ENCODE measurements at regions not wholly inside any gene's neighbourhood (a gene's known extent, or its start where the extent isn't known, plus 50 kb on each side); places are given as distances from the start of the nearest gene placed in this dataset.

- Histone ChIP-seq H3K4me1 (ENCODE audit: insufficient read depth, low read length) (peaks cover 7% of the 10 kb centered on the region), H3K9ac (ENCODE audit: low read depth, low read length) (no peak overlapping the region), H3K4me3 (ENCODE audit: low read length) (no peak overlapping the region), H3K27me3 (ENCODE audit: insufficient read depth, low read length) (peaks cover 37% of the 10 kb centered on the region), H3K9me3 (ENCODE audit: insufficient read depth, low read depth, low read length) (no peaks in the 10 kb centered on the region), H3K36me3 (ENCODE audit: insufficient read depth, low read length) (no peaks in the 10 kb centered on the region), H3K27ac (ENCODE audit: low read depth, low read length) (no peak overlapping the region)
These were observed 49.8 kb upstream of the FHIP2A start for GRCh38 chr10:114771749-114772148.
